HepG2 (cell line): ENCODE measurements at regions not wholly inside any gene's neighbourhood (a gene's known extent, or its start where the extent isn't known, plus 50 kb on each side); places are given as distances from the start of the nearest gene placed in this dataset.

Source experiments
- DPF2 ChIP-seq: sonication (generic); formaldehyde crosslinking; IDR thresholded peaks from 2 replicates; pipeline ENCODE4 v1.4.0; 2020; ENCODE audit warnings: mild to moderate bottlenecking, low read depth, missing genetic modification reagents, borderline replicate concordance
- EZH2 ChIP-seq: conservative IDR thresholded peaks from 2 replicates; pipeline ENCODE4 v1.6.1; 2012; ENCODE audit warnings: mild to moderate bottlenecking, low read depth, low read length, moderate library complexity
- GATAD1 ChIP-seq: IDR thresholded peaks from 2 replicates; pipeline ENCODE4 v1.6.1; 2016; ENCODE audit warnings: missing genetic modification reagents, missing compliant biosample characterization
- JUN ChIP-seq: sonication (generic); formaldehyde crosslinking; IDR thresholded peaks from 2 replicates; pipeline ENCODE4 v1.4.0; 2020; ENCODE audit warnings: mild to moderate bottlenecking, missing genetic modification reagents
- MED13 ChIP-seq: sonication (generic); formaldehyde crosslinking; IDR thresholded peaks from 2 replicates; pipeline ENCODE4 v1.5.0; 2020; ENCODE audit warnings: missing genetic modification reagents
- NFIC ChIP-seq: IDR thresholded peaks from 2 replicates; pipeline ENCODE4 v1.6.1; 2012; ENCODE audit warnings: mild to moderate bottlenecking, low read length, inconsistent platforms
- NR2F2 ChIP-seq: IDR thresholded peaks from 2 replicates; pipeline ENCODE4 v1.6.1; 2012; ENCODE audit warnings: low read depth, inconsistent platforms, borderline replicate concordance
- NR2F6 ChIP-seq, 2 experiments: IDR thresholded peaks; 2 replicates each; pipeline ENCODE4 v1.6.1; 2016; ENCODE audit warnings: antibody characterized with exemption in 1 of 2, mild to moderate bottlenecking in 1 of 2
- POGZ ChIP-seq: sonication (generic); formaldehyde crosslinking; IDR thresholded peaks from 2 replicates; pipeline ENCODE4 v1.4.0; 2020; ENCODE audit warnings: mild to moderate bottlenecking, missing genetic modification reagents
- RORA ChIP-seq: sonication (generic); formaldehyde crosslinking; IDR thresholded peaks from 2 replicates; pipeline ENCODE4 v1.5.0; 2020; ENCODE audit warnings: mild to moderate bottlenecking, missing genetic modification reagents, moderate library complexity
- SNAPC2 ChIP-seq: sonication (generic); formaldehyde crosslinking; IDR thresholded peaks from 2 replicates; pipeline ENCODE4 v1.8.1; 2022; ENCODE audit warnings: mild to moderate bottlenecking, missing genetic modification reagents
- SSRP1 ChIP-seq: IDR thresholded peaks from 2 replicates; pipeline ENCODE4 v1.6.1; 2016; ENCODE audit warnings: control low read depth
- YY1 ChIP-seq: IDR thresholded peaks from 2 replicates; pipeline ENCODE4 v1.6.1; 2011; ENCODE audit warnings: low read length, low read depth, moderate library complexity, mild to moderate bottlenecking; ENCODE audit not compliant: insufficient read depth, insufficient replicate concordance
- ZC3H13 ChIP-seq: sonication (generic); formaldehyde crosslinking; IDR thresholded peaks from 2 replicates; pipeline ENCODE4 v1.8.1; 2023; ENCODE audit warnings: mild to moderate bottlenecking, missing genetic modification reagents, moderate library complexity
- ZFX ChIP-seq: sonication (generic); formaldehyde crosslinking; IDR thresholded peaks from 2 replicates; pipeline ENCODE4 v1.4.0; 2020; ENCODE audit warnings: mild to moderate bottlenecking, low read depth, missing genetic modification reagents, moderate library complexity
- ZFY ChIP-seq: sonication (generic); formaldehyde crosslinking; IDR thresholded peaks from 2 replicates; pipeline ENCODE4 v1.4.0; 2020; ENCODE audit warnings: missing genetic modification reagents
- ZNF160 ChIP-seq: sonication (generic); formaldehyde crosslinking; IDR thresholded peaks from 2 replicates; pipeline ENCODE4 v1.8.0; 2022; ENCODE audit warnings: mild to moderate bottlenecking, inconsistent platforms, missing genetic modification reagents
- ZNF446 ChIP-seq: sonication (generic); formaldehyde crosslinking; IDR thresholded peaks from 2 replicates; pipeline ENCODE4 v1.5.0; 2020; ENCODE audit warnings: mild to moderate bottlenecking, missing genetic modification reagents
- ZNF879 ChIP-seq: sonication (generic); formaldehyde crosslinking; IDR thresholded peaks from 2 replicates; pipeline ENCODE4 v1.8.1; 2023; ENCODE audit warnings: missing genetic modification reagents
- TF ChIP-seq, protein P1 (sequence below): sonication (generic); formaldehyde crosslinking; IDR thresholded peaks from 2 replicates; pipeline ENCODE4 v1.5.0; 2020; ENCODE audit warnings: mild to moderate bottlenecking, missing genetic modification reagents, borderline replicate concordance
- TF ChIP-seq, protein P2 (sequence below): sonication (generic); formaldehyde crosslinking; IDR thresholded peaks from 2 replicates; pipeline ENCODE4 v1.4.0; 2020; ENCODE audit warnings: missing genetic modification reagents, borderline replicate concordance

DNA sequence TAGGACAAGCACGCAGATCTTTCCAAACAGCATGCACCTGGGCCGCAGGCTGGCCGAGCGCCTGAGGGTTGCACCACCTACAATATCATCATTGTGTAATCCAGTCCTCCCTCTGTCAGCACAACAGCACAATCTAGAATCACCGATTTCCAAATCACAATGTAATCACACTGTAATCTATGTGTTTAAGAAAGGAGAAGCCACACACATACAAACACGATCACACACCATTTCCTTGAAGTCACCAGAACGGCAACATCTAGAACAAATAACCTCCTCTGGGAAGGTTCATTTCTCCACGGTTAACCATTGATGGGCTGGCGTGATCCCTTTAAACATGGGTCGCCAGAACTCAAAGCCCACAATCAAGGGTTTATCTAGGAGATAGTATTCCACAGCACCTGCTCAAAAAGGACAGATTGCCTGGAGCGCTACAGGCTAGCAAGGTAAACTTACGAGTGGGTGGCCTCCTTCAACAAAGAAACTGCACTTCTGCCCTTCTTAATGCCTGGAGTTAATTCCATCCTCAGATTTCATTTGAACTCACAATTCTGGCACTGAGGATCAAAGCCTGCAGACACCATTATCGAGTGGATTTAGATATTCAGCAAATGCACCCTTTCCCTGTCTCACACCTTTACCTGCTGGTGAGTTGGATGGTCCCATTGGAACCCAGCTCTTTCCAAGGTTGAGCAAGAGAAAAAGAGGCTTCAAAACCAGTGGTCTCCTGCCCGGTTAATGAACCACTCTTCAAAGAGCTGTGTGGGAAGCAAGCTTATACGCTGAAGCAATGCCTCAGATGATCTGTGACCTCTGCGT, 83.8 kb upstream of the FOXQ1 start (continued):
- TF ChIP-seq, protein P1, sequence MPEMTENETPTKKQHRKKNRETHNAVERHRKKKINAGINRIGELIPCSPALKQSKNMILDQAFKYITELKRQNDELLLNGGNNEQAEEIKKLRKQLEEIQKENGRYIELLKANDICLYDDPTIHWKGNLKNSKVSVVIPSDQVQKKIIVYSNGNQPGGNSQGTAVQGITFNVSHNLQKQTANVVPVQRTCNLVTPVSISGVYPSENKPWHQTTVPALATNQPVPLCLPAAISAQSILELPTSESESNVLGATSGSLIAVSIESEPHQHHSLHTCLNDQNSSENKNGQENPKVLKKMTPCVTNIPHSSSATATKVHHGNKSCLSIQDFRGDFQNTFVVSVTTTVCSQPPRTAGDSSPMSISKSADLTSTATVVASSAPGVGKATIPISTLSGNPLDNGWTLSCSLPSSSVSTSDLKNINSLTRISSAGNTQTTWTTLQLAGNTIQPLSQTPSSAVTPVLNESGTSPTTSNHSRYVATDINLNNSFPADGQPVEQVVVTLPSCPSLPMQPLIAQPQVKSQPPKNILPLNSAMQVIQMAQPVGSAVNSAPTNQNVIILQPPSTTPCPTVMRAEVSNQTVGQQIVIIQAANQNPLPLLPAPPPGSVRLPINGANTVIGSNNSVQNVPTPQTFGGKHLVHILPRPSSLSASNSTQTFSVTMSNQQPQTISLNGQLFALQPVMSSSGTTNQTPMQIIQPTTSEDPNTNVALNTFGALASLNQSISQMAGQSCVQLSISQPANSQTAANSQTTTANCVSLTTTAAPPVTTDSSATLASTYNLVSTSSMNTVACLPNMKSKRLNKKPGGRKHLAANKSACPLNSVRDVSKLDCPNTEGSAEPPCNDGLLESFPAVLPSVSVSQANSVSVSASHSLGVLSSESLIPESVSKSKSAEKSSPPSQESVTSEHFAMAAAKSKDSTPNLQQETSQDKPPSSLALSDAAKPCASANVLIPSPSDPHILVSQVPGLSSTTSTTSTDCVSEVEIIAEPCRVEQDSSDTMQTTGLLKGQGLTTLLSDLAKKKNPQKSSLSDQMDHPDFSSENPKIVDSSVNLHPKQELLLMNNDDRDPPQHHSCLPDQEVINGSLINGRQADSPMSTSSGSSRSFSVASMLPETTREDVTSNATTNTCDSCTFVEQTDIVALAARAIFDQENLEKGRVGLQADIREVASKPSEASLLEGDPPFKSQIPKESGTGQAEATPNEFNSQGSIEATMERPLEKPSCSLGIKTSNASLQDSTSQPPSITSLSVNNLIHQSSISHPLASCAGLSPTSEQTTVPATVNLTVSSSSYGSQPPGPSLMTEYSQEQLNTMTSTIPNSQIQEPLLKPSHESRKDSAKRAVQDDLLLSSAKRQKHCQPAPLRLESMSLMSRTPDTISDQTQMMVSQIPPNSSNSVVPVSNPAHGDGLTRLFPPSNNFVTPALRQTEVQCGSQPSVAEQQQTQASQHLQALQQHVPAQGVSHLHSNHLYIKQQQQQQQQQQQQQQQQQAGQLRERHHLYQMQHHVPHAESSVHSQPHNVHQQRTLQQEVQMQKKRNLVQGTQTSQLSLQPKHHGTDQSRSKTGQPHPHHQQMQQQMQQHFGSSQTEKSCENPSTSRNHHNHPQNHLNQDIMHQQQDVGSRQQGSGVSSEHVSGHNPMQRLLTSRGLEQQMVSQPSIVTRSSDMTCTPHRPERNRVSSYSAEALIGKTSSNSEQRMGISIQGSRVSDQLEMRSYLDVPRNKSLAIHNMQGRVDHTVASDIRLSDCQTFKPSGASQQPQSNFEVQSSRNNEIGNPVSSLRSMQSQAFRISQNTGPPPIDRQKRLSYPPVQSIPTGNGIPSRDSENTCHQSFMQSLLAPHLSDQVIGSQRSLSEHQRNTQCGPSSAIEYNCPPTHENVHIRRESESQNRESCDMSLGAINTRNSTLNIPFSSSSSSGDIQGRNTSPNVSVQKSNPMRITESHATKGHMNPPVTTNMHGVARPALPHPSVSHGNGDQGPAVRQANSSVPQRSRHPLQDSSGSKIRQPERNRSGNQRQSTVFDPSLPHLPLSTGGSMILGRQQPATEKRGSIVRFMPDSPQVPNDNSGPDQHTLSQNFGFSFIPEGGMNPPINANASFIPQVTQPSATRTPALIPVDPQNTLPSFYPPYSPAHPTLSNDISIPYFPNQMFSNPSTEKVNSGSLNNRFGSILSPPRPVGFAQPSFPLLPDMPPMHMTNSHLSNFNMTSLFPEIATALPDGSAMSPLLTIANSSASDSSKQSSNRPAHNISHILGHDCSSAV (CRISPR knock-in tag), result no peak
- TF ChIP-seq SNAPC2 (CRISPR knock-in tag) (no peak), MED13 (CRISPR knock-in tag) (peak; percentile 96), EZH2 (no peak), GATAD1 (CRISPR knock-in tag) (peak; percentile 30), DPF2 (peak; percentile 78), ZNF879 (CRISPR knock-in tag) (peak; percentile 80; the same call in 1 of the 2 replicates), JUN (CRISPR knock-in tag) (peak; percentile 51; the same call in 1 of the 2 replicates), NFIC (peak; percentile 71), ZNF446 (CRISPR knock-in tag) (0 out of 2 replicates have a peak, but pooled peaks have one; percentile 58), RORA (no peak), NR2F6 (IDR thresholded peaks at IDR 0.05) (peak; percentile 96), NR2F6 (CRISPR knock-in tag; IDR thresholded peaks at IDR 0.05) (peak; percentile 98), POGZ (CRISPR knock-in tag) (peak; percentile 82; the same call in 1 of the 2 replicates), SSRP1 (CRISPR knock-in tag) (peak; percentile 84), ZFY (CRISPR knock-in tag) (peak; percentile 88), YY1 (no peak), ZC3H13 (CRISPR knock-in tag) (peak; percentile 87), ZFX (CRISPR knock-in tag) (peak; percentile 89), ZNF160 (CRISPR knock-in tag) (peak; percentile 16; the same call in 1 of the 2 replicates), NR2F2 (peak; percentile 95)
- TF ChIP-seq, protein P2, sequence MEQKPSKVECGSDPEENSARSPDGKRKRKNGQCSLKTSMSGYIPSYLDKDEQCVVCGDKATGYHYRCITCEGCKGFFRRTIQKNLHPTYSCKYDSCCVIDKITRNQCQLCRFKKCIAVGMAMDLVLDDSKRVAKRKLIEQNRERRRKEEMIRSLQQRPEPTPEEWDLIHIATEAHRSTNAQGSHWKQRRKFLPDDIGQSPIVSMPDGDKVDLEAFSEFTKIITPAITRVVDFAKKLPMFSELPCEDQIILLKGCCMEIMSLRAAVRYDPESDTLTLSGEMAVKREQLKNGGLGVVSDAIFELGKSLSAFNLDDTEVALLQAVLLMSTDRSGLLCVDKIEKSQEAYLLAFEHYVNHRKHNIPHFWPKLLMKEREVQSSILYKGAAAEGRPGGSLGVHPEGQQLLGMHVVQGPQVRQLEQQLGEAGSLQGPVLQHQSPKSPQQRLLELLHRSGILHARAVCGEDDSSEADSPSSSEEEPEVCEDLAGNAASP (CRISPR knock-in tag), result peak; percentile 94
